Ovary (tissue), 7 donors: ENCODE measurements at regions not wholly inside any gene's neighbourhood (a gene's known extent, or its start where the extent isn't known, plus 50 kb on each side); places are given as distances from the start of the nearest gene placed in this dataset. TPM values are rescaled to one million over a fixed set of nuclear protein-coding genes. Genes with fewer than 3 reads are reported as not detected.

ENCODE experiments used
- DNase-seq, 5 donors: peaks; one replicate each; pipeline ENCODE4 v3.0.0-alpha.2; 2019 to 2020
- H3K27ac ChIP-seq, 2 donors: fragments of 200-600 bp; one replicate each; pipeline versions ENCODE4 v1.5.1 to v1.8.0; 2019 to 2022
- H3K27me3 ChIP-seq: fragments of 200-600 bp; one replicate; pipeline ENCODE4 v1.8.0; 2022
- H3K36me3 ChIP-seq: fragments of 200-600 bp; sonication (generic); one replicate; pipeline ENCODE4 v1.5.1; 2019
- H3K4me1 ChIP-seq: one replicate; pipeline ENCODE4 v1.8.1; 2013; ENCODE audit warnings: mild to moderate bottlenecking, moderate library complexity; ENCODE audit not compliant: insufficient read depth
- H3K4me3 ChIP-seq: fragments of 200-600 bp; sonication (generic); one replicate; pipeline ENCODE4 v1.5.1; 2017
- H3K9me3 ChIP-seq, 2 donors: fragments of 200-600 bp in 1 of 2; sonication (generic) in 1 of 2; one replicate each; pipeline versions ENCODE4 v1.5.1 to v1.8.1; 2013 to 2019; ENCODE audit warnings: mild to moderate bottlenecking in 1 of 2, moderate library complexity in 1 of 2
- CTCF ChIP-seq, 3 donors: fragments of 450-650 bp in 2 of 3; fragments of 200-600 bp in 1 of 3; IDR thresholded peaks; one replicate each; pipeline versions ENCODE4 v1.5.1 to v1.8.0; 2016 to 2022; ENCODE audit warnings: antibody characterized with exemption in 3 of 3, mild to moderate bottlenecking in 1 of 3
- EP300 ChIP-seq: sonication (generic); formaldehyde crosslinking; IDR thresholded peaks from one replicate; pipeline ENCODE4 v1.6.1; 2017; ENCODE audit warnings: antibody characterized with exemption
- POLR2A ChIP-seq: fragments of 450-650 bp; IDR thresholded peaks from one replicate; pipeline ENCODE4 v1.6.1; 2017; ENCODE audit warnings: antibody characterized with exemption, mild to moderate bottlenecking, moderate library complexity
- WGBS, 3 donors: extraction: QIAGEN DNeasy Blood & Tissue Kit in 1 of 3; methylation state at CpG; one replicate each; pipeline versions ENCODE4 v1.1.5 to v1.1.7; 2013 to 2017; 5-methylcytosine and 5-hydroxymethylcytosine counted together
- intact Hi-C, 4 donors: fragments of 100-400 bp; cut with DNase I; formaldehyde crosslinking; loops; one replicate each; pipeline versions ENCODE4 v1.11.0 to v1.15.1; 2022 to 2023
- small RNA-seq: library from RNA; depleted of rRNA; stranded (forward); fragments of <200 nt; gene quantifications from one replicate; pipeline ENCODE3, GENCODE V24; 2016
- donor health status: DM: no; HTN: no; CAD: no; lungs with moderate emphysema.
- donor health status: DM: no; HTN: no; CAD: no.
- donor health status: Bipolar disorder and iron deficiency.
- donor health status: DM: no; HTN: no; CAD: no.
- donor health status: DM: yes; HTN: yes; CAD: no.

GRCh38 chr4:117971403-117971802 lies 62.9 kb upstream of the NDST3 start:
- H3K9me3 ChIP-seq, result no peaks in the 10 kb centered on the region
- no peak for TF ChIP-seq EP300
- no peak for TF ChIP-seq CTCF (IDR thresholded peaks at IDR 0.05)
- TF ChIP-seq POLR2A, result no peak
- H3K36me3 ChIP-seq, result no peaks in the 10 kb centered on the region
- no peak overlapping the region for H3K4me3 ChIP-seq
- H3K27ac ChIP-seq, result no peak overlapping the region
- WGBS, 3 donors, result 50 to 60% (median 51%) methylated on average over 2 of the region's 2 CpGs
- no peak for DNase-seq
- H3K27me3 ChIP-seq, result no peaks in the 10 kb centered on the region
- no peaks in the 10 kb centered on the region for H3K4me1 ChIP-seq
- intact Hi-C loops, result no loop called here

GRCh38 chr4:117983541-117984365 lies 50.5 kb upstream of the NDST3 start:
- TF ChIP-seq CTCF (IDR thresholded peaks at IDR 0.05) (no peak), POLR2A (no peak), EP300 (no peak)
- no peaks in the 10 kb centered on the region for H3K9me3 ChIP-seq
- no peak overlapping the region for H3K4me3 ChIP-seq
- H3K36me3 ChIP-seq, result no peaks in the 10 kb centered on the region
- intact Hi-C loops, result no loop called here
- no peaks in the 10 kb centered on the region for H3K4me1 ChIP-seq
- 43 to 56% (median 54%) methylated on average over 5 of the region's 5 CpGs for WGBS, 3 donors
- no peak for DNase-seq
- no peak overlapping the region for H3K27ac ChIP-seq
- H3K27me3 ChIP-seq, result no peaks in the 10 kb centered on the region

- H3K9me3 ChIP-seq, result no peaks in the 10 kb centered on the region
- H3K27ac ChIP-seq, result no peak overlapping the region
- no peaks in the 10 kb centered on the region for H3K27me3 ChIP-seq
- H3K36me3 ChIP-seq, result no peaks in the 10 kb centered on the region
- intact Hi-C loops, result no loop called here
- DNase-seq, result no peak
- no peak overlapping the region for H3K4me3 ChIP-seq
- no peaks in the 10 kb centered on the region for H3K4me1 ChIP-seq
- TF ChIP-seq CTCF (IDR thresholded peaks at IDR 0.05), result no peak
- no peak for TF ChIP-seq EP300
- no peak for TF ChIP-seq POLR2A
- 73 to 86% (median 73%) methylated on average over 2 of the region's 2 CpGs for WGBS, 3 donors
Measured at GRCh38 chr4:117984366-117984680, 50.0 kb upstream of the NDST3 start.

Small RNA genes lying in the stretch of these regions (small RNA-seq; reads per million reads assigned to genes)
- not detected for gene AC107399.1
